HFF-Myc (cell line): ENCODE measurements at regions not wholly inside any gene's neighbourhood (a gene's known extent, or its start where the extent isn't known, plus 50 kb on each side); places are given as distances from the start of the nearest gene placed in this dataset.
"Not testable (repeated sequence)": the region's sequence is repeated elsewhere in the genome, so short reads cannot be mapped to it uniquely, and the experiment has no call there.

Source experiments
- DNase-seq: peaks from one replicate; pipeline ENCODE4 v3.0.0-alpha.2; 2011; ENCODE audit warnings: low read depth; ENCODE audit errors: extremely low read depth
- H3K4me3 ChIP-seq: replicated peaks from 2 replicates; pipeline ENCODE4 v1.5.1; 2011; ENCODE audit warnings: low read depth, mild to moderate bottlenecking, control low read depth, low read length
- TF ChIP-seq, protein P1 (sequence below): IDR thresholded peaks from 2 replicates; pipeline ENCODE4 v1.5.1; 2012; ENCODE audit warnings: mild to moderate bottlenecking, low read depth, low read length, control low read depth; ENCODE audit errors: missing control alignments

DNA sequence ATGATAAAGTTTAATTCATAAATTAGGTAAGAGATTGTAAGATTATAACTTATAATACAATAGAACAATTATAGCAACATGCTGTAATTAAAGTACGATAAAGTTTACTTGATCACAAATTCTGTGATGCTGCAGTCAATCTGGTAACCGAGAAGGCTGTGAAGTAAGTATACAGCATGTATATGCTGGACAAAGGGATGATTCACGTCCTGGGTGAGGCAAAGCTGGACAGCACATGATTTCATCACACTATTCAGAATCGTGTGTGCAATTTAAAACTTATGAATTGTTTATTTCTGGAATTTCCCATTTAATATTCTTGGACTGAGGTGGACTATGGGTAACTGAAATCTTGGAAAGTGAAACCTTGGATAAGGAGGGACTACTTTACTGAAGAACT, 522.2 kb upstream of the CNTNAP5 start:
- no peak overlapping the region for H3K4me3 ChIP-seq
- DNase-seq, result no peak
- TF ChIP-seq, protein P1, sequence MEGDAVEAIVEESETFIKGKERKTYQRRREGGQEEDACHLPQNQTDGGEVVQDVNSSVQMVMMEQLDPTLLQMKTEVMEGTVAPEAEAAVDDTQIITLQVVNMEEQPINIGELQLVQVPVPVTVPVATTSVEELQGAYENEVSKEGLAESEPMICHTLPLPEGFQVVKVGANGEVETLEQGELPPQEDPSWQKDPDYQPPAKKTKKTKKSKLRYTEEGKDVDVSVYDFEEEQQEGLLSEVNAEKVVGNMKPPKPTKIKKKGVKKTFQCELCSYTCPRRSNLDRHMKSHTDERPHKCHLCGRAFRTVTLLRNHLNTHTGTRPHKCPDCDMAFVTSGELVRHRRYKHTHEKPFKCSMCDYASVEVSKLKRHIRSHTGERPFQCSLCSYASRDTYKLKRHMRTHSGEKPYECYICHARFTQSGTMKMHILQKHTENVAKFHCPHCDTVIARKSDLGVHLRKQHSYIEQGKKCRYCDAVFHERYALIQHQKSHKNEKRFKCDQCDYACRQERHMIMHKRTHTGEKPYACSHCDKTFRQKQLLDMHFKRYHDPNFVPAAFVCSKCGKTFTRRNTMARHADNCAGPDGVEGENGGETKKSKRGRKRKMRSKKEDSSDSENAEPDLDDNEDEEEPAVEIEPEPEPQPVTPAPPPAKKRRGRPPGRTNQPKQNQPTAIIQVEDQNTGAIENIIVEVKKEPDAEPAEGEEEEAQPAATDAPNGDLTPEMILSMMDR, result no peak

DNA sequence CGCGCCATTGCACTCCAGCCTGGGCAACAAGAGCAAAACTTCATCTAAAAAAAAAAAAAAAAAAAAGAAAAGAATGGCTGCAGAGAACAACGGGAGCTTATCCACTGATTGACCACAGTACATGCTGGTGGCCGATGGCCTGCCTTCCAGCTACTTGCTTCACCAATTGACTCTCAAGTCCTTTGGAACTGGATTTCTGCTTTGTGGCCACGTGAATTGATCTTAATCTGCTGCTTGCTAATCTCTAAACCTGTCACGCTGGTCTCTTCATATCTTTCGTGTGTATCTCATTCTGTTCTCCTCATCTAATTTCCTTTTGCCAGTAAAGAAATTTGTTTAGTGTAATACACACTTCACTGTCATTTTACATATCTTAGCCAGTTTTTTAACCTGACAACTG, 512.5 kb upstream of the CNTNAP5 start:
- no peak overlapping the region for H3K4me3 ChIP-seq
- DNase-seq, result no peak
- TF ChIP-seq, protein P1, result no peak

DNA sequence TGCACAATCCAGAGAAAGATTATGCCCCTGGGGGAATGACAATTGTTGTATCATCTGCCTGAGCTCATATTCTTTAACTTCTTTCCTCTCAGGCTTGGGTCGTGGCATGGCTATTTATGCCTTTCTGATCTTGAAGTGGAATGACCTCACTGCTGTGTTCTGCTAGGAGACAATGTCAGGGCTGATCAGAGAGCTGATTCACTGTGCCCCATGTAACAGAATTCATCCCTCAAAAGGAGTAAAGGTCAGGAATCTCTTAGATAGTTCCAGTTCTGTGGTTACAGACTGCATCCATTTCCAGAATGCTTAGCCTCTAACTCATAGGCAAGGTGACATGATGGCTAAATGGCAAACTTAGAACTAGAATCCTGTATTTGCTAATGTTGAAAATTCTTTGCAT, 511.7 kb upstream of the CNTNAP5 start:
- no peak for DNase-seq
- no peak overlapping the region for H3K4me3 ChIP-seq
- TF ChIP-seq, protein P1, result no peak

DNA sequence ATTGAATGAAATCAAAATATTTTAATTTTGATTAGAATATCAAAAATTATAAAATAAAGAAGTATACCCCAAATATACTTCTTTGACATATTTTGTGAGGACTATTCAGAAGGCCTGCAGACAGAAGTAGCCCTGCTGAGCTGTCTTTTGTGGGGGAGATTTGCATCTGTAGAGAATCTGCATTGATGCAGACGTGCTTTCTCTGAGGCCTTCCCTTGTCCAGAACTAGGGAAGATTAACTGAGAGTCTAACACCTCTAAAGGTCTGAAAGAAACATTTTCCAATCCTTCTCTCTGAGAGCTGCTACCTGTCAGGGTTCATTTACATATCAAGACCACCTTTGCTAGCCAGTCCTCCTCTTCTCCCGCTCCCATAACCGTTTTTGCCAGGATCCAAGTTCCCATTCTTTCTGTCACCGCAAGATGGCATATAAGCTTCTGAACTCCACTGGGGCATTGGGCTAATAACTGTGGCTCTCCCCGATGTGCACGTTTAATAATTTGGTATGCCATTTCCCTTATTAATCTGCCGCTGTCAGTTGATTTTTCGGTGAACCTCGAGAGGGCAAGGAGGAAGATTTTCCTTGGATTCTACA, 510.4 kb upstream of the CNTNAP5 start:
- no peak overlapping the region for H3K4me3 ChIP-seq
- TF ChIP-seq, protein P1, result no peak
- no peak for DNase-seq

DNA sequence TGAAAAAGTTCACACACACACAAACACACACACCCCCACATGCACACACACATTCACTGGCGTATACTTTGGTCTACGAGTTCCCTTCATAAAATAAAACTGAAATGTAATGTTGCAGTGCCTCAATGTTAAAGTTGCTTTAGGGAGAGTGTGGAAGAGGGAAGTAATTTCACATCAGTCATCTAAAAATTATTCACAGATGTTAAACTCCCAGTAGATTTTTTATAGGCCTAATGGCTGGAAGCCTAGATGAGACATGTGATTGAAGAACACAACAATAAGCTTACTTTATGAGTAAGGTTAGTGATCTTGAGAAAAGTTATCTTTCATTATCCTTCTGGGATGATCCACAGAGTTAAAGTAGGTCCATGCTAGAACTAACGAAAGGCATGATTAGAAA, 506.7 kb upstream of the CNTNAP5 start:
- no peak overlapping the region for H3K4me3 ChIP-seq
- DNase-seq, result no peak
- TF ChIP-seq, protein P1, result no peak

DNA sequence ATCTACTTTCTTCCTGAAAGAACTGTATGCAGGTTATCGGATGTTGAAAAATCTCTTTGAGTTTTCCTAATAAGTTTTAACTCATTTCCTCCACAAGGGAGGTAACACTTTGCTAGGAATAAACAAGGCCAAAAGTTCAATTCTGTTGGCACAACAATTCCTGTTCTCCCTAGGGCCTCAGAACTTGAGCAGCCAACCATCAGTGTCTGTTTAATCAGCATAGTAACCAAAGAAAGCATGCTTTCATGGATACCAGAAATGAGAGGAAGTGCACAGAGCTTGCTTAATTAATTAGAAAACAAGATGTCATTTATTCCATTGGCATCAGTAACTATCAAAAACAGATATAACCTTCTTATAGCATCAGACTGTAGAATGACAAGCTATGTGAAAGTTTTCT, 503.2 kb upstream of the CNTNAP5 start:
- no peak overlapping the region for H3K4me3 ChIP-seq
- DNase-seq, result no peak
- TF ChIP-seq, protein P1, result no peak

DNA sequence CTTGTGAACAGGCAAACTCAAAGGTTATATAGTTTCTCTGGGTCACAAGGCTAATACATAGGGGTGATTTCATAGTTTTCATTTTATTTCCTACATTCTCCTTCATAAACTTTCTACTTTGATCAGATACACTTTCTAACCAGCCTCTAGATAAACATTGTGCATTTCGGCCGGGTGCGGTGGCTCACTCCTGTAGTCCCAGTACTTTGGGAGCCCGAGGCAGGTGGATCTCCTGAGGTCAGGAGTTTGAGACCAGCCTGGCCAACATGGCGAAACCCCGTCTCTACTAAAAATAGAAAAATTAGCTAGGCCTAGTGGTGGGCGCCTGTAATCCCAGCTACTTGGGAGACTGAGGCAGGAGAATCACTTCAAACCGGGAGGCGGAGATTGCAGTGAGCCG, 502.6 kb upstream of the CNTNAP5 start:
- H3K4me3 ChIP-seq, DNase-seq: not testable (repeated sequence)
